Fibroblast of skin of right quadriceps (primary cell): ENCODE measurements at regions not wholly inside any gene's neighbourhood (a gene's known extent, or its start where the extent isn't known, plus 50 kb on each side); places are given as distances from the start of the nearest gene placed in this dataset.
"Not testable (repeated sequence)": the region's sequence is repeated elsewhere in the genome, so short reads cannot be mapped to it uniquely, and the experiment has no call there.

ENCODE experiments used
- DNase-seq: peaks from one replicate; pipeline ENCODE4 v3.0.0-alpha.2; 2013

DNA sequence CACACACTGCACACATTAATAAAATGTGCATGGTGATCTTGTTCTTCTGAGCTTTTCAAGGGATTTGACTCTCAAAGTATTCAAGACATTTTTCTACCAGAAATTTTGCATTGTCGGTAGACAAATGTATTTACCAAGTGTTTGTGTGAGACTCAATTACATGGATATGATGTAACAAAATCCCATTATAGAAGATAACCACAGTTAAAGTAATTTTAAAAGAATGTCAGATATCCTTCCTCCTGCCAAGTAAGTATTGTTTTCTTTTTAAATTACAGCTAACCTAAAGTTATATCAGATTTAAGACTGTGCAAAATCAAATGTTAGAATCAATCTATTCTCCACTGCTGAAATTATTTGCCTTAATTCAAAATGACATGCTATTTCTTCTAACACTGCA lies 1344.5 kb upstream of the CHAC2 start:
- peak; percentile 4 for DNase-seq

DNA sequence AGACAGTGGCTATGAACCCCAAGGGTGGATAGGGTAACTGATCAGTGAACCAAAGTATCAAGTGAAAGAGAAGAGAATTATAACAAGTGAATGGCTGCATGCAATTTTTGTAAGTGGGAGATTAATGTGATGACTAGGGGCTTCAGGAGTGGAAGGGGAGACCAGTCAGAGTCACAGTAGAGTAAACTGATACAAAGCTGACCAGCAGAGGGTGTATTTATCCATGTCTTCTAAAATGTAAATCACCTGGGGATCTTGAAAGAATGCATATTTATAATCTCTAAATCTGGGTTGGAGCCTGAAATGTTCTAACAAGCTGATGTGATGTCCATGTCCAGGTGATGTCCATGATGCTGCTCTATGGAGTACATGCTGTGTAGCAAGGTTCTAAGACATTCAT lies 1351.3 kb upstream of the CHAC2 start:
- DNase-seq, result no peak

DNA sequence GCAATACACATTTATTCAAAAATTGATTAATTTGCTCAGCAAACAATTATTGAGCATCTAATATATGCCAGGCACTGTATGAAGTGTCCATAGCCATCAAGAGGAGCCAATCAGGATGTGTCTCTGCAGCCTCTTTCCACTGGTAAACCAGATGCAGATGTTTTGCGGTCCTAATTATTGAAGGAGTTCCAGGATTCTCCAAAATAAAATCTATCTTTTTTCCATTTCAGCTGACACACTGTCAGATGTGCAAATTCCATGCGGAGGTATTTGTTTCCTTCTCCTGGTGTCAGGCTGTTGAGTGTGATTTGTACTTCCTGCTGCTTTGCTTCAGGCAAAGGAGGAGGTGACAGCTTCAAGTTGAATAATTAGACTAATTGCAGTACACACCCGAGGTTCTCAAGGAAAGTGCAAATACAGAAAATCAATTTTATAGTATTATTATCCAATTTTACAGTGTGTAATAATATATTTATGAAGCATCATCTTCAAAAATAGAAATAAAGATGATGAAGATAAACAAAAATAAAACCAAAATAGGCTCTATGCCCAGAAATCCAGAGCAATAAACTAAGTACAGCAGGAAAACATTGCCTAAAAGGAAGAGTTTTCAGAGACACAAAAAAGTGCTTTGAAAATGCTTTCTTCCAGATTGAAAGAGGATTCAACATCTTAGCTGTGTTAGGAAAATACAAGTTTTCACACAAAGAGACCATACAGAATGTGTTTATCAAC lies 1352.9 kb upstream of the CHAC2 start:
- DNase-seq, result no peak

DNA sequence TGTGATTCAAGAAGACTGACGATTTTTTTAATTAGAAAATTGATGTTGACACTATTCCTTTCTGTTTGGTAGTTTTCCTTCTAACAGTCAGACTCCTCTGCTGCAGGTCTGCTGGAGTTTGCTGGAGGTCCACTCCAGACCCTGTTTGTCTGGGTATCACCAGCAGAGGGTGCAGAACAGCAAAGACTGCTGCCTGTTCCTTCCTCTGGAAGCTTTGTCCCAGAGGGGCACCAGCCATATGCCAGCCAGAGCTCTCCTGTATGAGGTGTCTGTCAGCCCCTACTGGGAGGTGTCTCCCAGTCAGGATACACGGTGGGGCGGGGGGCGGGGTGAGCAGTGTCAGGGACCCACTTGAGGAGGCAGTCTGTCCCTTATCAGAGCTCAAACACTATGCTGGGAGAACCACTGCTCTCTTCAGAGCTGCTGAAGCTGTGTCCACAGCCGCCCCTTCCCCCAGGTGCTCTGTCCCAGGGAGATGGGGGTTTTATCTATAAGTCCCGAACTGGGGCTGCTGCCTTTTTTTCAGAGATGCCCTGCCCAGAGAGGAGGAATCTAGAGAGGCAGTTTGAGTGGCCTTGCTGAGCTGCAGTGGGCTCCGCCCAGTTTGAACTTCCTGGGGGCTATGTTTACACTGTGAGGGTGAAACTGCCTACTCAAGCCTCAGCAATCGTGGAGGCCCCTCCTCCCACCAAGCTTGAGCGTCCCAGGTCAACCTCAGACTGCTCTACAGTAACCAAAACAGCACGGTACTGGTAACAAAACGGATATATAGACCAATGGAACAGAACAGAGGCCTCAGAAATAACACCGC lies 1358.1 kb upstream of the CHAC2 start:
- DNase-seq, result not testable (repeated sequence)

DNA sequence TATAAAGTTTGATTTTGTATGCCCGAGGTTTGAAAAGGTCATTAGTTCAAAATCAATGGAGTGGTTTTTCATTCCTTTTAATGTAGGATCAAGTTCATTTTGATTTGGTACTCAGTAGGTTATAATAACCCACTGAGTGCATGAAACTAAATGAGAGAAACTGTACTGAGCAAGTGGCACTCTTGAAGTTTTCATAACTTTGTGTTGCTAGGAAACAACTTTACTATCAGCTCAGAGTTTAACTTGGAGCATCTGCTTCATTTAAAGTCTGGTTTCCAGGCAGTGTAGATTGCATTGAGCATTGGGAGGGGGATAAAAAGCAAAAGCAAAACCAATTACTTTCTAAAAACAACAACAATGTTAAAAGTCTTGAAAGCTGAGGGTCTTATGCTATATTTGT lies 1361.6 kb upstream of the CHAC2 start:
- no peak for DNase-seq

DNA sequence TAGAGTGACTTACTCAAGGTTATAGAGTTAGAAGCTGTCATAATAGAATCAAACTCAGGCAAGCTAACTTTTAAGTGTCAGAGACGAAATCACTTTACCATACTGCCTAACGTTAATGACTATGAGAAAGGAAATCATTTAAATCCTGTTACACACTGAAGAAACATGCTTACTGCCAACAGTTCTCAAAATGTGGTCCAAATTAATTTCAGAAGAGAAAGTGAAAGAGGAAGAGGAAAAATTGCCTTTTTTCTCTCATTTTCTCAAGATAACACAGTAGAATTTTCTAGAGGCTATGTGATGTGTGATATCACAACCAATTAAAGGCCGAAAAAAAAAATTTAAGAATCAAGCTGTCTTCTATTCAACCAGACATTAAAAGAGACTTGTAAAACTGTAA lies 1362.7 kb upstream of the CHAC2 start:
- DNase-seq, result no peak

DNA sequence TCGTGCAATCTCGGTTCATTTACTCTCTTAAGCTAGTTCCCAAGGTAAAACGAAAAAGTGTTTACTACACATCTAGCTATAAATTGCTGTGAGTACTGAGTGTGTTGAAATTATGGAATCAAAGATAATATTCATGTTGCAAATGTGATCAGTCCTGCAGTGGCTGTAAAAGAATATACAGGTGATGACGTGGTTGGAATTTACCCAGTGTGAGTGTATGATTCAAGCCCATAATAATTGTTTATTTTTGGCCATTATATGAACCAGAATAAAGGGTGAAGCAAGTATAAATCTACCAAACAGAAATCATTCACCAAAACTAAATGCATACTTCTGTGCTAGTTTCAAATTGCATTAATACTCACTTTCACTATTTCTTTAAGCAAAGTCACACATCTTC lies 1363.6 kb upstream of the CHAC2 start:
- DNase-seq, result no peak

DNA sequence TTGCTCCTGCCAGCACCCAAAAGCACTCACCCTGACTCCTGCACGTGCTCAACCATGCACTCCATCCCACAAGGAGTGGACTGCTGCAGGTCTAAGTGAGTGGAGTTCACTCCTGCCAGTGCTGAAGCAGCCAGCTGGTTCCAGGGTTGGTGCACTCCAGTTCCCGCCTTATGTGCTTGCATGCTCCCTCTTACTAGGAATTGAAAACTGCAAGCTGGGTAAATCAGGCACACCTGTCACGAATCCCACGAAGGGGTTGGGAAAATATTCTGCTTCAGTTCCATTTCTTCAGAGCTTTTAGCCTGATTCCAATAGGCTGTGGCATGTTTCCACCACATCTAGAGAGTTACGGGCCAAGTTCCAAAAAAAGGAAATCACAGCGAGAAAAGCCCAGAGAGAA lies 1365.5 kb upstream of the CHAC2 start:
- no peak for DNase-seq

DNA sequence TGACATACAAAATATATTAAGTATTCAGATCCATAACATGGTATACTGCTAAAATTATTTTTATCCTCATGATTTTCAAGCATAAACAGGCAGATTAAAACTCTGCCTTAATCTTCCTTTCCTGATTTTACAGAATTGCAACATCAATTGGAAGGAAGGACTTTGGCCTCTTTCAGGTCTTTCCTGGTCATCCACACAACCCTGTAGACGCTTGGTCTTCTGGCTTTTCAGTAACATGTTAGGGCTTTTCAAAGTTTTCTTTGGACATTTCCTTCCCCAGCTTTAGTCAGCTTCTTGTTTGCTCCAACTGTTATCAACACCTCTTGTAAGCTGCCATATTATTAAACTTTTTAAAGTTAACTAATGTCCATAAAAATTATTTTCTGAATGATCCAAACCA lies 1364.9 kb upstream of the NRXN1 start:
- DNase-seq, result no peak

DNA sequence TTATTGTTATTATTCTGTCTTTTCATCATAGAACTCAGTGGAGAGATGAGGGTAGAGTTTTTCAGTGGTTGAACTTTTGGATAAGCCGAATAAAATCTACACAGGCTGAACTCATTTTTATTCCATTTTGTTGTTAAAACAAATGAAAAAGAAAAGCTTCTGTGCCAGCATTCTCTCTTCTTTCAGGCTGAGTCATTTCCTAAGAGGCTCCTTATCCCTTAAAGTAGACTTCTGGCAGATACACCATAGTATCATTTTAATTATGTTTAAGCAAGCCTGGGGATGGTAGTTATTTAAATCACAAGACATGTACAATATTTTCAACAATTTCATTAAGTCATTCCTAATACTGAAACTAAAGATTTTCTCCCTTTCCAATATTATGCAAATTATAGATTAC lies 1364.0 kb upstream of the NRXN1 start:
- DNase-seq, result peak; percentile 27

DNA sequence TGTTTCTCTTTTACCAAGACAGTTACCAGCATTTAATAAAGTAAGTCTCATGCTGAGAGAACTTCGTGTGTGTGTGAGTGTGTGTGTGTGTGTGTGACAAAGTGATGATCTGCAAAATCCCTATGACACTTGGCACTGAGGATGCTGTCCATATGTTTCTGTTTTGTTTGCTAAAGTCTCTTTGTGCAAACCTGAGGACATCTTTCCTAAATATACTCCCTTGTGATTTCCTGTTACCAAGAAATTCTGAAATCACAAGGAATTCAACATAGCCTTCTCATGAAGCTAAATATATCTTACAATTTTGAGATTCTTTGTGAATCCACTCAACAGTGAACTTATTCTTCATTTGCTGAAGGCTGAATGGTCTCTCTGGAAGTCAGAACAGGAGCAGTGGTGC lies 1359.7 kb upstream of the NRXN1 start:
- peak; percentile 7 for DNase-seq

DNA sequence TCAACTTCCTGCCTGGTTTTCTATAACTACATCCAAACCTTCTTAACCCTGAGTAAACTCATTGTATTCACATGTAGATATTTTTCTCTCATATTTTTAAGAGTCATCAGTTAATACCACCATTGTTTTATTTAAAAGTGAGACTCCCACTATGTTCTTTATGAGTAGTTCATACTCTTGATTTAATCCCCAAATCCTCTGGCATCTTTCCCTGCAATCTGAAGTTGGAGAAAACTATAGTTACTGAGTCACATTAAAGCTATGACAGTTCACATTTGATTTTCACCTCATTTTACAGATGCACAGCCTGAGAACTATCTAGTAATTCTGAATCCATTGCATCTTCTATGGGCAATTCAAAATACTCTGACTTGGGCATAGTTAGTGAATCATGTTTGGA lies 1358.7 kb upstream of the NRXN1 start:
- peak; percentile 36 for DNase-seq

DNA sequence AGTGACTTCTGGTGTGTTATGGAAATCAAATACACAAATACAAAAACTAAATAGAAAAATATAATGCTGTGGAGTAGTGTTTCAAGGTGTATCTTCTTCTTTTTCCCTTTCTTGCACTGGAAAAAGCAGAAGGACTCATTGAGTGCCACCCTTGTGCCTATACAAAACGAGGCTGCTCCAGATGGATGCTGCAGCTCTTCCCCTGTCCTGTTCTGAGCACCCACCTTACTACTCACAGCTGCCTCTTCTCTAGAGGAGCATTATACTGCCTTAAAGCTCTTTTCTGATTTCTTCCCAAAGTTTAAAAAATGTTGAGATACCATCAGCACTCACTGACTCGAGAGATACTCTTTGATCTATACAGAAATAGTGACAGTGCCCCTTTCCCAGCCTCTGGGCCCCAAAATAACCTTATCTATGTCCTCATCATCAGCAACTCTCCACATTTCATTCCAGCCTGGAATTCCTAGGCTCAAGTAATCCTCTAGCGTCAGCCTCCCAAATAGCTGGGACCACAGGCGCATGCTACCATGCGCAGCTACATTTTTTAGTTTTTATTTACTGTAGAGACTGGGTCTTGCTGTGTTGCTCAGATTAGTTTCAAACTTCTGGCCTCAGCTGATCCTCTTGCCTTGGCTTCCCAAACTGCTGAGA lies 1356.1 kb upstream of the NRXN1 start:
- no peak for DNase-seq

DNA sequence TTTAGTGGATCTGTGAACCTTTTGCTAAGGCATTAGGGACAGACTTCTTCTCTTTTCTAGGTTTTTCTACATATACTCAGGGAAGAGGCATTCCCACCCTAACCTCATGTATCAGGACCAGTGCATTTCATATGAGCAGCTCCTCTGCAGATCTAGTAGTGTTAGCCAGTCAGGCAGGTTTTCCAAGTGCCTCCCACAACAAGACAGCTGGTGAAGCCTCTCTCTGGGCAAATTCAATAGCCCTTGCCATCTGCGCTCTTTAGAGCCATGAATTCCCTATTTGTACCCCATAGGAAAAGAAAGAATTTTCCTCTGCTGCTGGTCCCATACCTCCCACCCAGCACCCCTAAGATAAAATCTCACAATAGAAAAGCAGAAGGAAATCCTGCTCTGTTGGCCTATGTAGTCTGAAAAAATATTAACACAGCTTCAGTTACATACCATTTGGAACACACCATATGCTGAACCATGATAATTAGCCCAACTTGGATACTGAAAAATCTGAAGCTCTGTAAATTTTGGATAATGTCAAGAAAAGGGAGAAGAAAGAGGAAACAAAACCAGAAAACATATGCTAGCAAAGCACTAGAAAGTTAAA lies 1354.6 kb upstream of the NRXN1 start:
- DNase-seq, result no peak

DNA sequence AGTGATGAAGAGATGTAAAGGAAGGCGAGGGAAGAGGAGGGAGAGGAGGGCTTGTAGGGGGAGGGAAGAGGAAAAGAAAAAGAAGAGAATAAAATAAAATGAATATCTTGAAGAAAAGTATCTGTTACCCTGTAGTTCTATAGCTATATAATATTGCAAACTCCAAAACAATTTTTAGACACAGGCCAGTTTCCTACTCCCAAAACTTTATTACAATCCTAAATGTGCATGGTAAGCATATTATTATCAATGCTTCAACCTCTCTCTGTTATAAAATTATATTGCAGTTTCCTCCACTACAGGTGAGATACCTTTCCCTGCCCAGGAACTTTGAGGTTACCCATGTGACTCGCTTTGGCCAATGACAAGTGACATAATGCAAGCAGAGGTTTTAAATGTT lies 1351.6 kb upstream of the NRXN1 start:
- no peak for DNase-seq

DNA sequence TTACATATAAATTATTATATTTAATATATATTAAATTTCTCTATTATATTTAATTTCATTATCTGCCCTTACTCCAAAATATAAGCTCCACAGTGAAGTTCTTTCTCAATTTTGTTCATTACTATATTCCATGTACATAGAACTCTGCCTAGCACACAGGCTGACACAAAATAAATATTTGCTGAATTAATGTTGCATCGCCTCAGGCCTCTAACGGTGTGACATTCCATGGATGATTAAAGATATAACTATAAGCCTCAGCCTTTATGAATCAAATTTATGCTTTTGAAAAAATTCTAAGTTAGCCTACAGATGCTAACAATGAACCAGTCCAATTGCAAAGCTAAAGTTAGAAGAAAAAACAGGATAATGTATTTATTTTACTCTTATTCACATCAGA lies 1337.2 kb upstream of the NRXN1 start:
- no peak for DNase-seq

DNA sequence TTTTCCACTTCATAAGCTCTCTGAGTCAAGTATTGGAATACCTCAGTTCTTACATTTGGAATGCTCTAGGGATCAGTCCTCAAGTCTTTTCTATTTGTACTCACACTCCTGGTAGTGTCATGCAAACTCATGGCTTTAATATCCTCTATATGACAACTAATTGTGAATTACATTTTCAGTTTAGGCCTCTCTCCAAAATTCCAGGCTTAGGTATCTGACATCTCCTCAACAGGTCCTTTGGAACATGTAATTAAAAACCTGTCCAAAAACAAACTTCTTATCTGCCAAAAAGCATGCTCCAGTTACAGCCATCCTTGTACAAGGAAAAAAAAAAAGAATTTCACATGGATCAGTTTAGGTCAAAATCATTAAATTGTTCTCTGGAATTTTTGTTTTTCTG lies 1336.2 kb upstream of the NRXN1 start:
- DNase-seq, result no peak

DNA sequence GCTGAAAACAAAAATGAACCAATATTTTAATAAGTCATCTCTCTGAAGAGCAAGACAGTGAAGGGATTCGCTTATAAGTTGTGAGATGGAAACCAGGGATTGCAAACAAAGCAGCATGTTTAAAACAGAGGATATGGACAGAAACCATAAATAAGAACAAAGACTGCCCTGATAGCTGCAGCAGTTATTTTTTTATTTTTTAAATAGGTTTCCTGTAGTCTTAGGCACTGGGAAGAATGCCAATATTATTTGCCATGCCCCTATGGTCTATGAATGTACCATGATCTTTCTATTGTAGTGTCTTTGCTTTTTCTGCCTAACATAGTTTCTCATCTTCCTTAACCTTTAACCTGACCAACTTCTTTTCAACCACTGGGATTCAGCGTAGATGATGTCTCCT lies 1334.0 kb upstream of the NRXN1 start:
- DNase-seq, result no peak

DNA sequence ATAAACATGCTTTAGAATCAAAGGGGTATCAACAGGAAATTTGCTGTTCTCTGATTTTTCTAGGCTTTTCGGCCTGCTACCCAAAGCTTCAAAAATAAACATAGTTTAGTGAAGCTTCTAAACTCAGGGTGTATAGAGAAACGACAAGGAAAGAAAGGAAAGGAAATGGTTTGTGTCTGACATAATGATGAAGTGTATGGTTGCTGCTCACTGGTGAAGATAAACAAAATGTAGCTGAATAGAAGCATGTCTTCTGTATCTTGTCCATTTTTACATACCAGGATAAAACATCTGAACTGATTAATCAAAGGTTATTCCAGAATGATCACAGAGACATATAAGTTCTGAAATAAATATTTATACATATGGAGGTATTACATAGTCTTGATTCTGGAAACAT lies 1324.6 kb upstream of the NRXN1 start:
- DNase-seq, result no peak

DNA sequence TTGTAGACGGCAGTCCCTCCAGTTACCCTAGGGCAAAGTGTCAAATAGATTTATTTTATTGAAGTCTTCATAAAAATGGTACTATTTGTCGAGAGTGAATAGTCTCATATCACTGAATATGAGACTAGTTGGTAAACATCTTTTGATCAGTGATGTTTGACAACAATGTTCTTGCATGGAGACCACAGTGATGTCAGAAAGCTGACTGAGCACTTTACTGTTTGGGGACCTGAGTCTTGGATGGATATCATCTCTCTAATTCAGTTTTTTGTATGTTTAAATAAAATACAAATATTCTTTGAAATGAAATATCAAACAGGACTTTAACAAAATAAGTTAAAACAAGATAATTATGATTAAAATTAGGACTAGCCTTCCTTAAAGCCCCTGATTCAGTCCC lies 1315.4 kb upstream of the NRXN1 start:
- DNase-seq, result no peak

DNA sequence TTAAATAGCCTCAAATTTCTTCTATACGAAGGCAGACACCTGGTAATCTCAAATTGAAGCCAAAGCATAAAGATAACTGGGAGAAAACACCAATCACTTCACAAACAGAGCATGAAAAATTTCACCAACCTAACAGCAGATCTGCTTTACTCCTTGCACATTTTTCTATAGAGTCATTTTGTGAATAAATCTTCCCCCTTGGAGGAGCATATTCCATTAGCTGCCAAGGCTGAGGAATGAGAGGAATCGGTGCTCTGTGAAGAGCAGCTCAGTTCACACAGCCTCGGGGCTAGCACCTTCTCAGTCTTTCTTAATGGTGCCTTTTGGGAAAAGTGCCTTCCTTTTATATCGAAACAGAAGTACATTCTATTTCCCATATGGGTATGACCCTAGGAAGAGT lies 1313.7 kb upstream of the NRXN1 start:
- DNase-seq, result no peak

DNA sequence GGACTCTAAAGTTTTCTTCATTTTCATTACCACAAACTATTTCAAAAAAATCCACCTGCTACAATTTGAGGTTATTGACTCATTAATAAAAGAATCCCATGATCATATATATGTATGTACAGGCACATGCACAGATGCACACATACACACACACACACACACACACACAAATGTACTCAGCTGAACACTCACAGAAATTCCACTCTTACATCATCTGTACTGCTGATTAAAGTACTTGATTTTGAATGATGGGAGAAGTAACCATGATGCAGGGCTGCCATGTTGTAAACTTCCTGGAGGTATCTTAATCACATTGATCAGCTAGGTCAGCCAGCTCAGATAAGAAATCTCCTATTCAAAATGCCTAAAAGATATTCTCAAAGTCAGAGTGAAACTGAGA lies 1313.2 kb upstream of the NRXN1 start:
- no peak for DNase-seq

DNA sequence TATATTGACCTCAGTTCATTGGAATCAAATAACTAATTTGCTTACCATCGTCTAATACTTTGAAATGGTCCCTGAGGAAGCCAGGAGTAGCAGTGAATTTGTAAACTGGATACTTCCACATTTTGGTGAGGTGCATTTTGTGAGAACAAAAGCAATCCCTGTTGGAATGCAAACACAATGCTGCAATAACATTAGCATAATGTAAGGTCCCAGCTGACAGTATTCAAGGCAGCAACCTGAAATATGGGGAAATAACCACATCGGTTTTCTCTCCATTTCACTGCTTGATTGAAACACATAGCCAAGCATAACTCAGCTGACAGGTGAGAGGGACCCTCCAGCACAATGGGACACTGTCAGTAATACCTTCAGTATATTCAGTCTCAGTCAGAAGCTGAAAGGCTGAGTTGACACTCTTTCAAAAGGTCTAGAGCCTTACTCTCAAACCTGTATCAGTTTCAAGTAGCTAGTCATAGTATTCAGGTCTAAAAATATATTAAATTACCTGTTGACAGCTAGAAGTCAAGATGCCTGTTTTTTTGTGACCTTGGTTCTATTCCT lies 1311.9 kb upstream of the NRXN1 start:
- no peak for DNase-seq
